LoVo (cell line): ENCODE measurements at regions not wholly inside any gene's neighbourhood (a gene's known extent, or its start where the extent isn't known, plus 50 kb on each side); places are given as distances from the start of the nearest gene placed in this dataset.

ENCODE experiments used
- DNase-seq: peaks from one replicate; pipeline ENCODE4 v3.0.0-alpha.2; 2016; ENCODE audit warnings: low spot score

- no peak for DNase-seq
These were observed 1171.9 kb downstream of the EFNB2 start for GRCh38 chr13:105363261-105364190.

GRCh38 chr13:105353654-105354053 lies 1181.8 kb downstream of the EFNB2 start:
- DNase-seq: no peak

- no peak for DNase-seq
These were observed 1186.3 kb downstream of the EFNB2 start for GRCh38 chr13:105349082-105349723.

GRCh38 chr13:105346141-105346775 lies 1189.2 kb downstream of the EFNB2 start:
- peak; percentile 38 for DNase-seq

GRCh38 chr13:105345730-105346129 lies 1189.7 kb downstream of the EFNB2 start:
- DNase-seq: peak; percentile 1

GRCh38 chr13:105345131-105345530 lies 1190.3 kb downstream of the EFNB2 start:
- no peak for DNase-seq

GRCh38 chr13:105343134-105343806 lies 1192.2 kb downstream of the EFNB2 start:
- no peak for DNase-seq

- no peak for DNase-seq
These were observed 1193.1 kb downstream of the EFNB2 start for GRCh38 chr13:105342281-105342820.

GRCh38 chr13:105341758-105342157 lies 1193.7 kb downstream of the EFNB2 start:
- DNase-seq: no peak

GRCh38 chr13:105341256-105341655 lies 1194.2 kb downstream of the EFNB2 start:
- no peak for DNase-seq

- no peak for DNase-seq
These were observed 1195.3 kb downstream of the EFNB2 start for GRCh38 chr13:105340061-105340606.

GRCh38 chr13:105338773-105339172 lies 1196.7 kb downstream of the EFNB2 start:
- no peak for DNase-seq

GRCh38 chr13:105338006-105338405 lies 1197.5 kb downstream of the EFNB2 start:
- no peak for DNase-seq

- DNase-seq: no peak
These were observed 1198.5 kb downstream of the EFNB2 start for GRCh38 chr13:105336706-105337576.

- DNase-seq: no peak
These were observed 1201.3 kb downstream of the EFNB2 start for GRCh38 chr13:105334211-105334610.

GRCh38 chr13:105333416-105333815 lies 1202.0 kb downstream of the EFNB2 start:
- DNase-seq: no peak

- no peak for DNase-seq
These were observed 1206.1 kb downstream of the EFNB2 start for GRCh38 chr13:105329359-105329758.

GRCh38 chr13:105328212-105328611 lies 1207.2 kb downstream of the EFNB2 start:
- no peak for DNase-seq

GRCh38 chr13:105327581-105328126 lies 1207.8 kb downstream of the EFNB2 start:
- DNase-seq: no peak

- no peak for DNase-seq
These were observed 1215.6 kb downstream of the EFNB2 start for GRCh38 chr13:105319875-105320274.
